CD4-positive, alpha-beta T cell treated with Interleukin-4 for 1 hour (primary cell): ENCODE measurements at regions not wholly inside any gene's neighbourhood (a gene's known extent, or its start where the extent isn't known, plus 50 kb on each side); places are given as distances from the start of the nearest gene placed in this dataset.
A peak's percentile ranks its signal among the peaks of the same experiment; 100 is the strongest.
"Not testable (repeated sequence)": the region's sequence is repeated elsewhere in the genome, so short reads cannot be mapped to it uniquely, and the experiment has no call there.

Experiments
- DNase-seq, 2 donors: peaks; one replicate each; pipeline ENCODE4 v3.0.0-alpha.2; 2020 to 2022

DNA sequence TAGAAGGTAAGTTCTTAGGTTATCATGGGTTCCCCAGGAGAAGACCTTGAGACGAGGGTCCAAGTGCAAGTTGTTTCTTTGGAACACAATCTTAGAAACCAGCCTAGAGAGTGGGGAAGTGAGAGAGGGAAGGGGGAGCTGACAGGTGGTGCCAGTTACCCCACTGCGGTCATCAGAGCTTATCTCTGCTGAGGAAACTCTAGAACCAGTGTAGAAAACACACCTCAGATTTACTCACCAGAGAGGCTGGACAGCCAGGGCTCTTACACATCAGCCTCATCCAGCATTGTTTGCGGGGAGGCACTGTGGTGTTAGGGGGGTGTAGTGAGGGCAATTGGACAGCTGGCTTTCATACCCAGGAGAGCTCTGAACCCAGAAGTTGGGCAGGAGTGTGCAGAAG lies 206.5 kb upstream of the RAI14 start:
- DNase-seq, result no peak

GRCh38 chr5:34450338-34450737 lies 205.8 kb upstream of the RAI14 start:
- DNase-seq, result no peak

GRCh38 chr5:34452170-34452828 lies 203.8 kb upstream of the RAI14 start:
- DNase-seq, result no peak

DNA sequence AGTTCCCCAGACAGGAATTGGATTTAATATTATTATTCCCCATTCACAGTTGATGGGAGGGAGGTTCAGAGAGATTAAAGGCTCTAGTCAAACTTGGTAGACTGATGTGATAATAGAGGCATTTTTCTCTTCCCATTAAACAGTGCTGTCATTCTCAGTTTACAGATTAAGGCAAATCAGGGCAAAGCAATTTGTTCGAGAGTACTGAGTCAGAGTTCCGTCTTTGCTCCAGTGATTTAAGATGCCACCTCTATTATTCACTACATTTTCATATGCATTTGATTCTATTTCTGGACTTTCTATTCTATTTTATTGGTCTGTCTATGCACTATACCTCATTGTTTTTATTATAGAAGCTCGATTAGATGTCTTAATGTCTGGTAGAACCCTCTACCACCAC lies 201.0 kb upstream of the RAI14 start:
- no peak for DNase-seq

DNA sequence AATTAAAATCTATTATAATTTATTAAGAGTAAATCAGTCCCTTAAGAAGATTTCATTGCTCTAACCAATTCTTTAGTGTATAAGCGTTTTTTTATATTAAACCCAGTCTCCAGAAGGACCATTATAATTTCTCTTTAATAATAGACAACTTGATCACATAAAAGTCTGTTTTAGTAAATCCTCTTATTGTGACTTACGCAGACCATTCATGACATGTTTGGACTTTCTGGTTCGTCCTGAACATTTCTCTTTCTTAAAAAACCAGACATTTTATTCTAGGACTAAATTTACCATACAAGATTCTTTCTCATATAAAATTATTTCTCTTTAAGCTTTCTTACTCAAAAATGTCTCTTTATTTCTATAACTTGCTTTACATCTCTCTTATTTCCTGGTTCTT lies 196.2 kb upstream of the RAI14 start:
- no peak for DNase-seq

- DNase-seq, result no peak
Observed at GRCh38 chr5:34460496-34460895, 195.6 kb upstream of the RAI14 start.

- no peak for DNase-seq
Observed at GRCh38 chr5:34464829-34465228, 191.3 kb upstream of the RAI14 start.

DNA sequence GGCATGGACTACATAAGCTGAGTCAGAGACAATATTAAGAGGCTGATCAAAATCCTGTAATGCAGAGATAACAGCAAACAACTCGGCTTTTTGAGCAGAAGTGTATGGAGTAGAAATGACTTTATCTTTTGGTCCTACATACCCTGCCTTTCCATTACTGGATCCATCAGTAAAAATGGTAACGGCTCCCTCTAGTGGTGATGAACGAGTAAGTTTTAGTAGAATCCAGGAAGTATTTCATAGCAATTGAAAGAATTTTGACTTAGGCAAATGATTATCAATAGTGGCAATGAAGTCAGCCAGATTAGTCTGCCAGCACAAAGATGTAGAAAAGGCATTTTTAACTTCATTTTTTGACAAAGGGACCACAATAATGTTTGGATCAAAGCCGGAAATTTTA lies 190.8 kb upstream of the RAI14 start:
- peak in 1 of 2 donors; percentile 70 for DNase-seq

- not testable (repeated sequence) for DNase-seq
Observed at GRCh38 chr5:34466519-34467388, 189.4 kb upstream of the RAI14 start.

DNA sequence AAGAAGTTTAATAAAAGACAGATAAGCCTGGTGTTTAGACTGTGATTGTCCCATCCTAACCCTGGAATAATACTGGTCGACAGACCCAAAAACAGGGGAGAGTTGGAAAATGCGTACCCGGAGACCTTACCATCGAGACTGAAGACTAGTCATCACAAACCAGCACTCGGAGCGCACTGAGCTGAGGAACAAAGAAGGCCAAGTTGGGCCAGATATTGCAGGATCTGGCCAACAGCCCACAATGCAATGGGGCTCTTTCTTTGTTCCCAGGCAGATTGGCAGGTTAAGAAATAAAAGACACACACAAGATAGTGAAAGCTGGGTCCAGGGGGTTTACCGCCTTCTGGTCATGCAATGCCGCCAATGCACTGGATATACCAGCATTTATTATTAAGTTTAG lies 188.7 kb upstream of the RAI14 start:
- DNase-seq, result no peak

DNA sequence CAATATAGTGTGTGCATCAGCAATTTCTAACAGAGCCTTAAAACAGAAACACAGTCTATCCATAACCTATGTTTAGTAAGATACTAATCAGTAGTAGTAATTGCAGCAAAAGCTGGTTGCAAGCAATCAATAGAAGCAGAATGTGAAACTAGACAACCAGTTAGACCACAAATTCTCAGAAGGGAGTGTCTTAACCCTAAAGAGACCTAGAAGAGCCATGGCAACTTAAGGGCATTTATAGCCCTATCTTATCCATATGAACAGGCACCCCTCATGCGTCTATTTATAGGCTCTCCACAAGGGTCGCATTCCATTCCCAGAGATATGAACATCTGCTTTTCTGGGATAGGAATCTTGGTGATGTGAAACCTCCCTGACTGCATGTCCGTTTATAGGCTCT lies 188.1 kb upstream of the RAI14 start:
- not testable (repeated sequence) for DNase-seq

DNA sequence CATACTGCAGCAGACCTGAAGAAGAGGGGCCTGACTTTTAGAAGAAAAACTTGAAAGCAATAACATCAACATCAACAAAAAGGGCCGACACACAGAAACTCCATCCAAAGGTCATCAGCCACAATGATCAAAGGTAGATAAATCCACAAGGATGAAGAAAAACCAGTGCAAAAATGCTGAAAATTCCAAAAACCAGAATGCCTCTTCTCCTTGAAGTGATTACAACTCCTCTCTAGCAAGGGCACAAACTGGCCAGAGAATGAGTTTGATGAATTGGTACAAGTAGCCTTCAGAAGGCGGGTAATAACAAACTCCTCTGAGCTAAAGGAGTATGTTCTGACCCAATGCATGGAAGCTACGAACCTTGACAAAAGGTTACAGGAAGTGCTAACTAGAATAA lies 186.2 kb upstream of the RAI14 start:
- no peak for DNase-seq

DNA sequence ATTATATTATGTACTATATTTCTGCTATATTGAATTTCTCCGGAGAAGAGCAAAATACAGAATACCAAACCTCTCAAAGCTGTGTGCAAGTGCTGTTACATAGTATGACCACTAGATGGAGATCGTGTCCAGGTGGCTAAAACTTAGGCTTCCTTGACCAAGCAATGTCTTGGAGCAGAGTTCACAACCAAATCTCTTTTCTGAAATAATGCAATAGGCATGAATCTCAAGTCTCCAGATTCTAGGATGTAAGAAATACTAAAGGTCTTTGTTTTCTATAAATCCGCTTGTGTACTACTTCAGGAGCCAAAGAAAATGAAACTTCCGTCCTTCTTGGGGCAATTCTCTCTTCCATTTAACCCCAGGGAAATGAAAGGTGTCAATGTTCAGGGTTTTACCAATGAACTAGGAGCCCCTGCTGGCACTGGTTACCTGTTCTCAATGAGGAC lies 181.5 kb upstream of the RAI14 start:
- peak in 1 of 2 donors; percentile 37 for DNase-seq

DNA sequence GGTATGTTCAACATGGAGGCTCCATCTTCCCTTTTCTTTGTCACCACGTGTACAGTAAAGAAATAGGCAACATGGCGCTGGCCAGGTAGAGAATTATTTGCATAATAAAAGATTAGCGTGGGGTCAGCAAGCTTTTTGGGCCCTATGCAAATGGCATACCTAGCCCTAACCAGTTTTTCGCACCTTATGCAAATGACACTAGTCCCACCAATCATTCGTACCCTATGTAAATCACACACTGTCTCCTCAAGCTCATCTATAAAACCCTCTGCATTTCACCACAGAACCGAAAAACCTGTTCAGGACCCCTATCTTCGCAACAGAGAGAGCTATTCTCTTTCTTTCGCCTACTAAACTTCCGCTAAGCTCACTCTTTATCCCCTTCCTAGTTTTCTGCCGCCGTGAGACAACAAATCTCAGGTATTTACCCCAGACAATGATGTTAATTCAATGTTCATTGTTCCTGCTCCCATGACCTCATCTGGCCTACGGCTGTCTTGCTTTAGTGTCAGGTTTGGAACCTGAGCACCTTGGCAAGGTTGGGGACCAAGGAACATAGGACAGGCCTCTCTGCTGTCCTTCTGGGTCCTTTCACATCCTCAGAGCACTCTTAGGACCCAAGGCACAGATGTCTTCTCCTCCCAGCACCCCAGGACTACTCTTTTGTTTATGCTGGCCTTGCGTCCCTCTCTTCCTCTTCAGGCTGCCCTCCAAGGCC lies 180.7 kb upstream of the RAI14 start:
- DNase-seq, result no peak

GRCh38 chr5:34476941-34477565 lies 179.1 kb upstream of the RAI14 start:
- no peak for DNase-seq

- DNase-seq, result no peak
Observed at GRCh38 chr5:34480810-34481528, 175.2 kb upstream of the RAI14 start.

DNA sequence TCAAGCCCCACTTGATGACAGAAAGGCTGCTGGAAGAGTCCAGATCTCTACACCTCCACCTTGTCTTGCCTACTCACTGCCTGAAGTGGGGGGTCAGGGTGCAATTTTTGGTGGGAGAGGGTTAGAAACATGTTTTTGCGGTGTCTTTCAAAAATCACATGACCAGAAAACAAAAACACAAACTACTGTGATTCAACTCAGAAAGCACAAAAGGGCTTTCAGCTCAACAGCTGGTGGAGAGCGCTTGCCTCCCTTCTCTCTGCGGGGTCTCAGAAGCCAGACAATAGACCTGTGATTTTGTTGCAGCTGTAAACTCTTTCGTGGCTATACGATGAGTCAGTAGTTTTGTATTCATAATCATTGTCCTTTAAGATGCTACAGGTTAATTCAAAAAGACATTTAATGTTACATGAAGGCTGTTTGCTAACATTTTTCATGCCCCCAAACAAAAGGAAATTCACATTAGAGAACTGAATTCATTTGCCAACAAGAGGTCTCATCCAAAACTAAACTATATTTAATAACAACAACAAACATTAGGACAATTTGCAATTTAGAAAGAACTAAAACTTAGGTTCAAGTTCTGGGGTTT lies 172.6 kb upstream of the RAI14 start:
- DNase-seq, result no peak

- no peak for DNase-seq
Observed at GRCh38 chr5:34484216-34484920, 171.8 kb upstream of the RAI14 start.

GRCh38 chr5:34485768-34486030 lies 170.4 kb upstream of the RAI14 start:
- DNase-seq, result no peak

DNA sequence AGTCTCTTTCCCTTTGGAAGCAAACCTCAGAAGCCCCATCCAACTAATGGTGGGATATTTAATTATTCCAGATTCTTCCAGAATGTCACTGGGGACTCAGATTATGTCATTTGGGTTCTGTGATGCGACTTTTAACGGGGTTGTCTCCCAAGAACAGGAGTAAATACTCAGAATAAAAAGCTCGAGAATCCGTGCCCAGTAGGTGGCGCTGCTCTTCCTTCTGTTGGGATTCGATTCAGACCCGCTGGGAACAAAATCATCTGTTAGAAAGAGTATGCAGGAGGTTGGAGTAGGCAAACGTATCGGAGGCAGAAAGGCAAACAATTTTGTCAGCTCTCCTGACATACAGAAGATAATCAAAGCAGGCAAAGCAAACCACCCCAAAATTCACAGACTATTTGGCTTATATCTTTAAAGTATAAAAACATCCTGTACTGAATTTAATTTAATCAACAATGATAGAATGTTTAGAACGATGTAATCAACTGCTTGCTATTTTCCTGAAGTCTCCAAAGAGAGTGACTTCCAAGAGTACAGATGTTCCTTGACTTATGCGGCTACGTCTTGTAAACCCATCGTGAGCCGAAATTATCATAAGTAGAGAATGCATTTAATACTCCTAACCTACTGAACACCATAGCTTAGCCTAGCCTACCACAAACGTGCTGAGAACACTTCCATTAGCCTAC lies 169.8 kb upstream of the RAI14 start:
- peak; percentile 54 to 57 for DNase-seq

- DNase-seq, result no peak
Observed at GRCh38 chr5:34486849-34487158, 169.3 kb upstream of the RAI14 start.
